HG03108 (cell line): ENCODE measurements at regions not wholly inside any gene's neighbourhood (a gene's known extent, or its start where the extent isn't known, plus 50 kb on each side); places are given as distances from the start of the nearest gene placed in this dataset.

Experiments
- ATAC-seq: cut with Tn5 transposase; IDR thresholded peaks from one replicate; pipeline ENCODE4 v1.9.1; 2021; ENCODE audit warnings: moderate library complexity; ENCODE audit not compliant: unreplicated experiment

DNA sequence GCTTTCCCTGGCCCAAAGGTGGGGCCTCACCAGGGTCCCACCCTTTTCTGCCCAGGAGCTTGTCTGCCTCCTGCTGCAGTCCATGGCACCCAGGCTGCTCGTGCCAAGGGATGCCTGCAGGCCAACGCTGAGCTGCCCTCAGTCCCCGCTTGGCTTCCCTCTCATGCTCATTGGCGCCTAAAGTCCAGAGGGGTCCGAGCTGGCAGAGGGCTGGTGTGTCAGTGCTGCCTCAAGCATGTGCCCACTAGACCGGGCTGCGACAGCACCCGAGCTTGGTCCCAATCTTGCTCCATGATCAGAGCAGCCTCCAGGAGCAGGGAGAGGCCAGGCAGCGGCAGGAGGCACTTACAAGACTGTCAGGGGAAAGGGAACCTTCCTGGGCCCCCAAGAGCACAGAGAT, 287.0 kb downstream of the ICOS start:
- no peak for ATAC-seq

- no peak for ATAC-seq
These were observed 289.1 kb downstream of the ICOS start for GRCh38 chr2:204225671-204226073.

GRCh38 chr2:204226305-204226880, 289.8 kb downstream of the ICOS start:
- no peak for ATAC-seq

GRCh38 chr2:204228169-204228886, 291.8 kb downstream of the ICOS start:
- ATAC-seq = no peak

DNA sequence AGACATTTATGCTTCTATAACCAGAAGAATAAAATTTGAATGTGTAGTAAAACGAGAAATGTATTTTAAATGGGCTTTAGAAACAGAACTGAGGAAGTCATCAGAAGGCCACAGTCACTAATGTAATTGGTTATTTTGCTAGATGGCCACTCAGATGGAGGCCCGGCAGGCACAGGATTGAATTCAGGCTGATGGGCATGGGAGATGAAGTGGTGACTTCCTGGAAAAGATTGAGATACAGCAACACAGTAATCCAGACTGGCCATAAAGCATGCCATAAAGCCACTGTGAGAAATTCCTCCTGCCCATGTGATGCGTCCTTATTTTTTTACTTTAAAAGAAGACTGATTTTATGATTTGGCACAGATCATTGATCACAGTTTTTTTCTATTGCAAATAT, 297.7 kb downstream of the ICOS start:
- no peak for ATAC-seq

DNA sequence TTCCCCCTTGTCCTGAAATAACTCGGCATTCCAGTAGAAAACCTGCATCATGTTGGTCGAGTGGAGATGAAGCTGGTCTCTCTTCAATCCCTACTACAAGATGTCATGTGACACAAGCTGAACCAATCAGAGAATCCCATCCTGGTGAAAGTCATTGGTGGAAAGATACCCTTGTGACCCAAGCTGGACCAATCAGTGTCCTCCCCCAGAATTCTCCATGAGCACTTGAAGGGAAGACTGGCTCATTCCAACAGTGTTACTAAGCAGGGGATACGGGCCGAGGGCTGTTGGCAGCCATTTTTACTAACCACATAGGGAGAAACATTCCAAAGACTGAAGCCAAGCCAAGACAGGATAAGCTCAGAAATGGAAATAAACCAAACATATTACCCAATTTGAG, 298.3 kb downstream of the ICOS start:
- ATAC-seq = no peak

DNA sequence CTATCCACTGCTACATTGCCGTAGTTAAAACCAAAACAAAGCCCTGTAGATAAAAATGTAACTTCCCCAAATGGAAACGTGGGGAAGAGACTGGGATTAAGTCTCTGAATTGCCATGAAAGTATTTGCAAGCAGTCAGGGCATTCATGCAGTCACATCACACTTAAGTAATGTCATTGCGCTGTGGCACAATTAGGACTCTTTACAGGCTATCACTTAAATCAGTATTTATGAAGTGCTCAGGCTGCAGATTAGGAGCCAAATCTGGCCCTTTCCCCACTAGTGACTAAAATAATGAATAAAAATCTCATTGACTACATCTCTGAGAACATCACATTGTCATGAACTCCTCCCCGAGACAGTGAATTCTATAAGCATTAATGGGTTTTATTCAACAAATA, 300.9 kb downstream of the ICOS start:
- ATAC-seq = no peak

GRCh38 chr2:204239411-204240165, 303.0 kb downstream of the ICOS start:
- ATAC-seq = no peak

DNA sequence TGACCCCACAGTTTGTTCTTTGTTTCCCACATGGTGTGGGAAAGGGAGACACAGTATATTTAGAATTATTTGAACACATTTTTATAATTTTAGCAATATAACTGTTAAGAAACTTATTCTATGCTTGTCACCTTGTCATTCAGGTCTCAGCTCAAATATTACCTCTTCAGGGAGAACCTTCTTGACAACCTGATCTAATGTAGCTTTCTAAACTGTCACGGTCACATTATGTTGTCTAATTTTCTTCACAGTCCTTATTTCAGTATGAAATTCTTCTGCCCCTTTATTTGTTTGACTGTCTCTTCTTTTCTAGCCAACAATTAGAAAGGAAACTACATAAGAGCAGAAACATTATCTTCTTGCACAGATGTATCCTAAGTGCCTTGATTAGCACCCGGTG, 304.3 kb upstream of the PARD3B start:
- no peak for ATAC-seq

DNA sequence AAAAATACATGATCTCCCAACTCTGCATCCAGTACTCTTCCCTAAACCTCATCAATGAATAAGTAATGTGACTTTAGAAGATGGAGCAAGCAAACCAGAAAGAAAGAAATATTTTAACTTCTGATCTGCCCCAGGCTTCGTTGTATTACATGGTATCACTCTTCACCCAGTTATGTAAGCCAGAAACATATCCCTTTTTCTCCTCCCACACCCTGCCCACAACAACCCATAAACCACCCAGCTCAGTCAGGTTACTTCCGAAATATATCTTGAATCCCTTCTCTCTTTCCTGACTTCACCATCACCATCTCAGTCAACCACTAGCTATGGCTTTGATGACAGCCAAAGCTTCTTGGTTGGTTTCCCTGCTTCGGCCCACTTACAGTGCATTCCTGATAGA, 295.8 kb upstream of the PARD3B start:
- no peak for ATAC-seq

GRCh38 chr2:204250692-204251091, 294.6 kb upstream of the PARD3B start:
- ATAC-seq = no peak

- no peak for ATAC-seq
These were observed 293.9 kb upstream of the PARD3B start for GRCh38 chr2:204251158-204251997.

GRCh38 chr2:204251998-204252376, 293.3 kb upstream of the PARD3B start:
- ATAC-seq = no peak

- no peak for ATAC-seq
These were observed 290.2 kb upstream of the PARD3B start for GRCh38 chr2:204255071-204255470.

DNA sequence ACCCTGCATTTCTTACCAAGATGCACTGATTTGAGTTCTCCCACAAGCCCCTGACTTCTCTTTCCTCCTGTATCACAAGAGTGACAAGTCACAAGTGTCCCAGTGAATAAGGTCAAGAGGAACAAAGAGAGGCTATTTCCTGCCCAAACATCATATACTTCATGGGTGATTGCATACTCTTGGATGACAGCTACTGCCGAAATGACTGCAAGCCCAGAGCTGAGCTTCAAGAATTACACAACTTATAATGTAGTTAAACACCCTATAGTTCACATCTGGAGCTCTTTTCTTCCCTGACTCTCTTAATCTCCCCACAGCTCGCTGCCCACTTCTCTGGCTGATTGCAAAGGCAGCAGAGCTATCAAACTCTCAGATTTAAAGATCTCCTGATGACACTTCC, 289.7 kb upstream of the PARD3B start:
- no peak for ATAC-seq

DNA sequence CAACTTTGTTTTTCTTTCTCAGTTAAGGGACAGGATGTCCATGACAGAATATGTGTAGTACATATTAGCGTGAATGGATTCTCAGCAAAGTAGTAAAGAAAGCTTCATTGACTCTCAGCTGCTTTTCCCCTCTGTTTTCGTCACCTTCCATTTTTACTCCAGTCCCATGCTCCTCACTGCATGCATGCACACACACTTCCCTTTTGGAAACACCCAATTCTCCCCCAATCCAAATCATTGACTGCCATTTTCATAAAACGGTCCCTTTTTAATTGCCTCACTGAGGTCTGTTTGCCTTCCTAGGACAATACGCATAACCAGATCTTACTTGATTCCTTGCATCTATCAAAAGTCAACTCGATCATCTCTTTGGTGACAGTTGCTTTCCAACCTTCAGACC, 287.5 kb upstream of the PARD3B start:
- ATAC-seq = no peak

DNA sequence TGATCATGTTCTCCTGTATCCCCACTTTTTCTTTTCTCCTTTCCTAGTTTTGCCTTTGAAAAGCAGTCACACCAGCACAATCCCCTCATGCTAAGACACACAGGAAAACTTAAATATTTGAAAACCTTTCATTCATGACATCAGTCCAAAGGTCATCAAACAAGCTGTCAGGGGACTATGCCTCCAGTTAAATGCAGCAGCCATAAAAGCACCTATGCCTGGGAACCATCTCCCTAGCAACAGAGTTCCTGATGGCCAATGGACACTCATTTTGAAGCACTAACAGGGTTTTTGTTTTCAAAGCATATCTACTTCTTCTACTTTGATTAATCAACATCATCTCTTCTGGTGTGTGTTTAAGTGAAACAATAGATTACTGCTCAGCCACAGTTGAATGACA, 286.4 kb upstream of the PARD3B start:
- no peak for ATAC-seq

DNA sequence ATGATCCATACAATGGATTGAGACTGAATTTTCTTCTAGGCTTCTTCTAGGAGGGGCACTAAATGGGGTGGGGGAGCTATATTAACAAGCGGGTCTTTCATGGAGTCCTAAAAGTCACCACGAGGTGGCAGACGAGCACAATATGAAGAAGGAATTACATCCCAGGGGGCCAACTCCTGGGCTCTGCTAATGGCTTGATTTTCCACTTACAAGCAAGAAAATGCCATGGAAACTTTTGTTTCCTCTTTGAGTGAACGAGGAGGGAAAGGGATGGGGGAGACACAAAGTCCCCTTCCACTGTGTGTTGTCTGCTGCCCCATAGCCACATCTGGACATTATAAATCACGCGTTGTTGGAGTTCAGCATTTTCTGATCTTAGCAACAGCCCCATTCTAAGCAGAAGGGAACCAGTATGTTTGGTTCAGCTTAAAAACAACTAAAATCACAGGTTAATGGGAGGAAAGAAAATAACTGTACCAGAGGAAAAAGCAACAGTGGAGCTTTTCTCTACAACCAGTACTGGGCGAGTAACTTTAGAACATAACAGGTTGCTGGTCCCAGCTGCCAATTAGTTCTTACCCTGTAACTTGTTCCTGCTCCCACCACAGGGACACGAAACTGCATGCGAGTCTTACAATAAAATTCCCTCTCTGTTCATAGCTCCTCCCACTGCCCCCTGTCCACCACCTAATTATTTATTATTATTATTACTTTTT, 285.0 kb upstream of the PARD3B start:
- ATAC-seq = no peak

- ATAC-seq = no peak
These were observed 284.4 kb upstream of the PARD3B start for GRCh38 chr2:204260901-204261300.

GRCh38 chr2:204261846-204262245, 283.4 kb upstream of the PARD3B start:
- no peak for ATAC-seq

- no peak for ATAC-seq
These were observed 281.2 kb upstream of the PARD3B start for GRCh38 chr2:204264085-204264553.
